ENCODE measurements at regions not wholly inside any gene's neighbourhood (a gene's known extent, or its start where the extent isn't known, plus 50 kb on each side); places are given as distances from the start of the nearest gene placed in this dataset.

DNA sequence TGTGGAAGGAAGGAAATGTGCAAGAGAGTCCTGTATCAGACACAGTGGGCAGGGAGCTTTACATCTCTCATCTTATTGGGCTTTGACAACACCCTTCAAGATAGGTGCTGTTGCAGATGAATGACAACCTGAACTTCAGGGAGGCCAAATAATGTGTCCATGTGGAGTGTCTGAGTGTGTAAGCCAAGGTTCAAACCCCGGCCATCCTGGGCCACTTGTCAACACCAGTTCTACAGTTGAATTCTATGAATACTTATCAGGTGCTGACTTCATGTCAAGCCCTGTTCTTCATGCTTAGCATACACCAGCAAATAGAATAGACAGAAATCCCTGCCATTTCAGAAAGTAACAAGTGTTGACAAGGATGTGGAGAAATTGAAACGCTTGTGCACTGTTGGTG is 354.4 kb downstream of the KCNRG start:
- no peaks in the 10 kb centered on the region for H3K9me3 ChIP-seq

DNA sequence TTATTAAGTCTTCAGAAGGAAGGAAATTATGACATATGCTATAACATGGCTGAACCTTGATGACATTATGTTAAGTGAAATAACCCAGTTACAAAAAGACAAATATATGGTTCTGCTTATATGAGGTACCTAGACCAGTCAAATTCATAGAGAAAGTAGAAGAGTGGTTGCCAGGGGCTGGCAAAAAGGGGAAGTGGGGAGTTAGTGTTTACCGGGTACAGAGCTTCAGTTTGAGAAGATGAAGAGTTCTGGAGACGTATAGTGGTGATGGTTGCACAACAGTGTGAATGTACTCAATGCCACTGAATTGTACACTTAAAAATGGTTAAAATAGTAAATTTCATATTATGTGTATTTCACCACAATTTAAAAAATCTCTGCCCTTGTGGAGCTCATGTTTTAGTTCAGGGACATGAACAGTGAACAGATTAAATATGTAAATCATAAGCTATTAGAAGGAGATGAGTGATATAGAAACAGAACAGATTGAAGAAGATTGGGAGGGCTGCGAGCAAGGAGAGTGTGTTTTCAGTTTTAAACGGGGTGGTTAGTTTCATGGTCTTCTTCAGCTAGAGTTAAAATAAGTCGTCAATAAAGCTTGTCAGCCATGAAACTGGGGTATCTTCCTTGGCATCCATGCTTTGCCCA is 355.2 kb downstream of the KCNRG start:
- no peaks in the 10 kb centered on the region for H3K36me3 ChIP-seq
- H3K4me1 ChIP-seq: peaks cover 8% of the 10 kb centered on the region
- TF ChIP-seq, protein P1, sequence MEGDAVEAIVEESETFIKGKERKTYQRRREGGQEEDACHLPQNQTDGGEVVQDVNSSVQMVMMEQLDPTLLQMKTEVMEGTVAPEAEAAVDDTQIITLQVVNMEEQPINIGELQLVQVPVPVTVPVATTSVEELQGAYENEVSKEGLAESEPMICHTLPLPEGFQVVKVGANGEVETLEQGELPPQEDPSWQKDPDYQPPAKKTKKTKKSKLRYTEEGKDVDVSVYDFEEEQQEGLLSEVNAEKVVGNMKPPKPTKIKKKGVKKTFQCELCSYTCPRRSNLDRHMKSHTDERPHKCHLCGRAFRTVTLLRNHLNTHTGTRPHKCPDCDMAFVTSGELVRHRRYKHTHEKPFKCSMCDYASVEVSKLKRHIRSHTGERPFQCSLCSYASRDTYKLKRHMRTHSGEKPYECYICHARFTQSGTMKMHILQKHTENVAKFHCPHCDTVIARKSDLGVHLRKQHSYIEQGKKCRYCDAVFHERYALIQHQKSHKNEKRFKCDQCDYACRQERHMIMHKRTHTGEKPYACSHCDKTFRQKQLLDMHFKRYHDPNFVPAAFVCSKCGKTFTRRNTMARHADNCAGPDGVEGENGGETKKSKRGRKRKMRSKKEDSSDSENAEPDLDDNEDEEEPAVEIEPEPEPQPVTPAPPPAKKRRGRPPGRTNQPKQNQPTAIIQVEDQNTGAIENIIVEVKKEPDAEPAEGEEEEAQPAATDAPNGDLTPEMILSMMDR (IDR thresholded peaks at IDR 0.05): no peak
- H3K9ac ChIP-seq (ENCODE audit: low read depth in 2 of 2, low read length in 2 of 2): no peak overlapping the region
- no peaks in the 10 kb centered on the region for H3K9me3 ChIP-seq
- H3K4me3 ChIP-seq: no peak overlapping the region
- H3K27ac ChIP-seq: no peak overlapping the region
- intact Hi-C loops (cut with DNase I): no loop called here
- no peaks in the 10 kb centered on the region for H3K27me3 ChIP-seq
- DNase-seq: no peak

More for the DNA sequence above, 354.4 kb downstream of the KCNRG start:
- Histone ChIP-seq H3K9ac (ENCODE audit: low read depth in 2 of 2, low read length in 2 of 2) (no peak overlapping the region), H3K36me3 (no peaks in the 10 kb centered on the region), H3K27me3 (no peaks in the 10 kb centered on the region), H3K4me1 (peaks cover 8% of the 10 kb centered on the region), H3K4me3 (no peak overlapping the region), H3K27ac (no peak overlapping the region)
- TF ChIP-seq, protein P1 (IDR thresholded peaks at IDR 0.05): no peak
- intact Hi-C loops (cut with DNase I): no loop called here
- no peak for DNase-seq

DNA sequence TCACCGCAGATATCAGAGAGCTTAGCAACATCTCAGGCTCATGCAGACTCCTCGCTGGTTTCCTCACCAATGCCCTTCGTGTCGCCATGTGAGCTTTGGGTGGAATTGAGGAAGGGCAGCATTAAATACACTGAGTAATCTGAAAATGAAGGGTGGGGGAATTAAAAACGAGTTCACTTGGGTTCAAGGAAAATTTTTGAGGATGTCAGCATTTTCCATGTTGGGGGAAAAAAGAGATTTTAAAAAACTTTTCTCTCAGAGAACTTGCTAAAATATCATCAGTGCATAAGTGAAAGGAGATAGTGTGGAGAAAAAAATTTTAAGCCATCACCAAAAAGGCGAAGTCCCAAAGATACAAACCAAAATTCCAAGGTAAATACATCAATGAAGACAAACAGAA is 359.3 kb downstream of the KCNRG start:
- Histone ChIP-seq H3K27ac (no peak overlapping the region), H3K27me3 (no peaks in the 10 kb centered on the region), H3K9me3 (no peaks in the 10 kb centered on the region), H3K4me1 (no peaks in the 10 kb centered on the region), H3K4me3 (no peak overlapping the region), H3K36me3 (no peaks in the 10 kb centered on the region), H3K9ac (ENCODE audit: low read depth in 2 of 2, low read length in 2 of 2) (no peak overlapping the region)
- intact Hi-C loops (cut with DNase I): no loop called here
- no peak for DNase-seq
- TF ChIP-seq, protein P1 (IDR thresholded peaks at IDR 0.05): no peak

DNA sequence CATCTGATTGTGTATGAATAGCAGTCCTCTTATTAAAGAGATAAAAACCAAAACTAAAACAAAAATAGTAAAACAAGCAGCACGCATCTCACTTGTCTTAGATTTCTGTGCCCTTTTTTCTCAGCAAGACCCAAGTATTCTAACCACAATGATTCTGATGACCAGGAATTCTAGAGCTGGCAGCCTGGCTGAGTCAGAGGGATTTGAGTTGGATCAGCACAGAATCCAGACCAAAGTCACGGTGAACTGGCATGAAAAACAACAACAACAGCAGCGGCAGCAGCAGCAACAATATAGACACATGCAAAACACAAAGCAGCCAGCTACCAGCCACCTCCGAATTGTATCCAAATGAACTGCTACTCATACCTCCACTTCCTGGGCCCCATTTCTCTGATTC is 360.5 kb downstream of the KCNRG start:
- Histone ChIP-seq H3K9me3 (no peaks in the 10 kb centered on the region), H3K9ac (ENCODE audit: low read depth in 2 of 2, low read length in 2 of 2) (no peak overlapping the region), H3K4me3 (no peak overlapping the region), H3K27ac (no peak overlapping the region), H3K36me3 (no peaks in the 10 kb centered on the region), H3K4me1 (no peaks in the 10 kb centered on the region), H3K27me3 (no peaks in the 10 kb centered on the region)
- no peak for DNase-seq
- TF ChIP-seq, protein P1 (IDR thresholded peaks at IDR 0.05): no peak
- intact Hi-C loops (cut with DNase I): no loop called here

DNA sequence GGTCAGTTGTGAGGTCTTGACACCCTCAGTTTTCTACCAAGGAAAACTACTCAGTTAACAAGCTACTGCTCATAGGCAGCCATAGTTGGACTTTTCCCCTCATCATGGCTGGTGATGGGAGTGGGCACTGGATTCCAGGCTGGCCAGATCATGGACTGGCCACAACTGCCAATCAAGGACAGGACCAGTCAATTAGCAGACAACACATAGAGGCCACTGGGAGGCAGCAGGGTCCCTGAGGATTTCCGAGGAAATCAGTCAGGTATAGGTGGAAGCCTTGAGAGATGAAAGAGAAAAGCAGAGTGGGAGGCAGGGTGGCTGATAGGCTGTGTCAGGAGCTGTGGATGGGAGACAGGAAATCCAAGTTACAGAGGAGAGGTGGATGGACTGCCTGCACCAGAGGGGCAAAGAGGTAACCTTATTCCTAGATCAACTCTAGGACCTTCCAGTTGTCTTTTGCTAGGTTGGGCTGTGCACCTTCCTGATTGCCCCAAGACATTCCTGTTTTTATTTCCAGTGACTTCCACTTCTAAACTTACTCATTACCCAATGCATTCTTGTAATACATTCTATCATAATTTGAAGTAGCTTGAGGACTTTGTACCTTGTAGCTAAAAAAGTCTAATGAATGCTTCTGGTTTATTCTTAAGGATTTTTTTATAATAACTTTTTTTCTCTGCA is 361.8 kb downstream of the KCNRG start:
- intact Hi-C loops (cut with DNase I): no loop called here
- no peaks in the 10 kb centered on the region for H3K27me3 ChIP-seq
- DNase-seq: no peak
- TF ChIP-seq, protein P1 (IDR thresholded peaks at IDR 0.05): no peak
- no peak overlapping the region for H3K27ac ChIP-seq
- no peaks in the 10 kb centered on the region for H3K9me3 ChIP-seq
- no peaks in the 10 kb centered on the region for H3K36me3 ChIP-seq
- no peak overlapping the region for H3K4me3 ChIP-seq
- no peak overlapping the region for H3K9ac ChIP-seq (ENCODE audit: low read depth in 2 of 2, low read length in 2 of 2)
- H3K4me1 ChIP-seq: no peaks in the 10 kb centered on the region

Measured in colonic mucosa (tissue), 4 donors.